Kidney (tissue), 13 donors: ENCODE measurements at regions not wholly inside any gene's neighbourhood (a gene's known extent, or its start where the extent isn't known, plus 50 kb on each side); places are given as distances from the start of the nearest gene placed in this dataset.

Source experiments
- DNase-seq, 5 donors: peaks; one replicate each; pipeline ENCODE4 v3.0.0-alpha.2; 2013 to 2020
- FAIRE-seq: peaks from 2 replicates; lab custom pipeline; 2012; peaks lifted over from hg19 to GRCh38; lab: Jason Lieb, UNC
- H3K27ac ChIP-seq, 2 donors: one replicate each; pipeline ENCODE4 v1.7.0; 2013; ENCODE audit warnings: low read depth in 2 of 2, low read length in 2 of 2, inconsistent platforms in 1 of 2
- H3K27me3 ChIP-seq: one replicate; pipeline ENCODE4 v1.7.1; 2013; ENCODE audit warnings: low read length, inconsistent platforms; ENCODE audit not compliant: control insufficient read depth, insufficient read depth
- H3K36me3 ChIP-seq, 3 donors: one replicate each; pipeline versions ENCODE4 v1.7.0 to v1.7.1; 2013; ENCODE audit warnings: low read length in 3 of 3, control low read depth in 1 of 3, inconsistent platforms in 1 of 3; ENCODE audit not compliant: insufficient read depth in 3 of 3, control insufficient read depth in 2 of 3
- H3K4me1 ChIP-seq, 3 donors: one replicate each; pipeline versions ENCODE4 v1.7.0 to v1.7.1; 2013; ENCODE audit warnings: low read length in 3 of 3, inconsistent platforms in 1 of 3, low read depth in 1 of 3; ENCODE audit not compliant: control insufficient read depth in 2 of 3, insufficient read depth in 2 of 3
- H3K4me3 ChIP-seq, 3 donors: one replicate each; pipeline versions ENCODE4 v1.7.0 to v1.8.1; 2013; ENCODE audit warnings: low read length in 3 of 3, control low read depth in 1 of 3, inconsistent platforms in 1 of 3
- H3K9ac ChIP-seq, 3 donors: one replicate each; pipeline versions ENCODE4 v1.7.0 to v1.7.1; 2013; ENCODE audit warnings: low read length in 3 of 3, control low read depth in 1 of 3, inconsistent platforms in 1 of 3
- H3K9me3 ChIP-seq, 3 donors: one replicate each; pipeline versions ENCODE4 v1.7.0 to v1.7.1; 2013; ENCODE audit warnings: low read length in 3 of 3, control low read depth in 1 of 3, inconsistent platforms in 1 of 3; ENCODE audit not compliant: control insufficient read depth in 2 of 3, insufficient read depth in 1 of 3
- intact Hi-C: fragments of 100-400 bp; cut with DNase I; formaldehyde crosslinking; loops from one replicate; pipeline ENCODE4 v1.11.1; 2022
- TF ChIP-seq, protein P1 (sequence below): IDR thresholded peaks from 3 replicates; pipeline ENCODE4 v1.5.1; 2012; ENCODE audit warnings: mild to moderate bottlenecking, moderate library complexity, borderline replicate concordance; ENCODE audit not compliant: insufficient read depth; ENCODE audit errors: extremely low read depth
- donor health status: control.
- donor health status: control.
- donor health status: control.
- donor health status: control.
- donor health status: control.
- donor health status: DM: yes; HTN: yes; CAD: no.
- donor health status: Normal renal cell carcinoma (clear cell type).

- intact Hi-C loops: no loop called here
- FAIRE-seq: no peak
- Histone ChIP-seq H3K27me3 (no peaks in the 10 kb centered on the region), H3K4me3 (no peak overlapping the region), H3K9me3 (no peaks in the 10 kb centered on the region), H3K4me1 (no peaks in the 10 kb centered on the region), H3K27ac (no peak overlapping the region), H3K36me3 (no peaks in the 10 kb centered on the region), H3K9ac (no peak overlapping the region)
- TF ChIP-seq, protein P1, sequence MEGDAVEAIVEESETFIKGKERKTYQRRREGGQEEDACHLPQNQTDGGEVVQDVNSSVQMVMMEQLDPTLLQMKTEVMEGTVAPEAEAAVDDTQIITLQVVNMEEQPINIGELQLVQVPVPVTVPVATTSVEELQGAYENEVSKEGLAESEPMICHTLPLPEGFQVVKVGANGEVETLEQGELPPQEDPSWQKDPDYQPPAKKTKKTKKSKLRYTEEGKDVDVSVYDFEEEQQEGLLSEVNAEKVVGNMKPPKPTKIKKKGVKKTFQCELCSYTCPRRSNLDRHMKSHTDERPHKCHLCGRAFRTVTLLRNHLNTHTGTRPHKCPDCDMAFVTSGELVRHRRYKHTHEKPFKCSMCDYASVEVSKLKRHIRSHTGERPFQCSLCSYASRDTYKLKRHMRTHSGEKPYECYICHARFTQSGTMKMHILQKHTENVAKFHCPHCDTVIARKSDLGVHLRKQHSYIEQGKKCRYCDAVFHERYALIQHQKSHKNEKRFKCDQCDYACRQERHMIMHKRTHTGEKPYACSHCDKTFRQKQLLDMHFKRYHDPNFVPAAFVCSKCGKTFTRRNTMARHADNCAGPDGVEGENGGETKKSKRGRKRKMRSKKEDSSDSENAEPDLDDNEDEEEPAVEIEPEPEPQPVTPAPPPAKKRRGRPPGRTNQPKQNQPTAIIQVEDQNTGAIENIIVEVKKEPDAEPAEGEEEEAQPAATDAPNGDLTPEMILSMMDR: no peak
- peak in 1 of 5 donors; percentile 24 for DNase-seq
Observed at GRCh38 chr3:160169139-160169976, 55.9 kb upstream of the C3orf80 start.

DNA sequence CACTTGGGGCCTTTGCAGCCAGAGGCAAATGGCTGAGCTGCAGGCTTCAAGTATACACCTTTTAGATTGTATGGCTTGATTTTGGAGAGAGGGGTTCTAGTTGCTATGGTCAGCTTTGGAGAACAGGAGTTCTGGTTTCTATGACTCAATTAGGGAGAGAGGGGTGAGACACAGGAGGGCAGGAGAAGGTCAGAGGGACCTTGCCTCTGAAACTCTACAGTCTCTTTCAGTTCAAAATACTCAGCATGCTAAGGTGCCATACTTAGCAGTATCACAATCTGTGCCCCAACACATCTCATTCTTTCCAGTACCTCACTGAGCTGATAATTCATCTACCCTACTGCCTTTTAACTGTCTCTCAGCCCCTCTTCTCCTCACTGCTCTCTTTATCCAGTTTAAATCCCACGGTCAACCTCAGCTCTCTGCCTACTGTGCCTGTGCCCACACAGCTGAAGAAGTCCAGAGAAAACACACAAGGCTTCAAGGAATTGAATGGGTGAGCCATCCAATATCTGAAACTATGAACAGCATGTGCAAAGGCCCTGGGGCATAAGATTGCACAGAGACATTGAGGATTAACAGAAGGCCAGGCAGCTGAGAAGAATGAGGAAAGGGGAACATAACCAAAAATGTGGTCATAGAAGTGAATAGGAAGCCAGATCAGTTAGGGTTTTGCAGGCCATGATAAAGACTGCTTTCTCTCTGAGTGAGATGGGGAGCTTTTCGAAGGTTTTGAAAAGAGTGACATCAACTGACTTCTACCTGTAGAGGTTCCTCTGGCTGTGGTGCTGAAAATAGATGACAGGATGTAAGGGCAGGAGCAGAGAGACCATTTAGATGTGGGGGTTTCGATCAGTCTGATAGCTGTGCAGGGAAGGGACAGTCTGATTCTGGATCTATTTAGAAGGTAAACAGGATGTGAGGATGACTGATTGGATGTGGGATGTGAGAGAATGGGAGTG, 54.5 kb upstream of the C3orf80 start:
- no peaks in the 10 kb centered on the region for H3K27me3 ChIP-seq
- no peaks in the 10 kb centered on the region for H3K4me1 ChIP-seq
- no peak overlapping the region for H3K9ac ChIP-seq
- H3K9me3 ChIP-seq: no peaks in the 10 kb centered on the region
- TF ChIP-seq, protein P1: no peak
- intact Hi-C loops: no loop called here
- H3K36me3 ChIP-seq: no peaks in the 10 kb centered on the region
- DNase-seq (no peak), FAIRE-seq (no peak)
- no peak overlapping the region for H3K27ac ChIP-seq
- no peak overlapping the region for H3K4me3 ChIP-seq

DNA sequence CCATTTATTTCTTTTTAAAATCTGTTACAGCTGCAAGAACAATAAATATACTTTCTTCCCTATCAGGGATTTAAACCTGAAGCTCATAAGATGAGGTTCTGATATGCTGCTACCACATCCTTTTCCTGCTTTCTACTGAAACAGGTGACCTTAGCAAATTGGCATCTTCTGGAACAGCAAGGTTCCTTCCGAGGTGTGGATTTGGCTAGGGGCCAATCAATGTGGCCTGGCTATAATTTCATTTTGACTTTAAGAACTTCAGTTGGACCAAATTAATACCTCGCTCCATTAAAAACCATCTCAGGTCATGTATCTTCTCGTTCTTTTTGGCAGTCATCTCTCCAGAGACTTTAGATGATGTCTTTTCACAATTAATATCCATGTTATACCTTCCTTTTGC, 53.4 kb upstream of the C3orf80 start:
- no peak overlapping the region for H3K27ac ChIP-seq
- intact Hi-C loops: no loop called here
- no peak overlapping the region for H3K9ac ChIP-seq
- no peak overlapping the region for H3K4me3 ChIP-seq
- H3K27me3 ChIP-seq: no peaks in the 10 kb centered on the region
- no peaks in the 10 kb centered on the region for H3K36me3 ChIP-seq
- no peak for DNase-seq
- no peak for FAIRE-seq
- TF ChIP-seq, protein P1: no peak
- H3K4me1 ChIP-seq: no peaks in the 10 kb centered on the region
- no peaks in the 10 kb centered on the region for H3K9me3 ChIP-seq
